IPS-18c (cell line): ENCODE measurements at regions not wholly inside any gene's neighbourhood (a gene's known extent, or its start where the extent isn't known, plus 50 kb on each side); places are given as distances from the start of the nearest gene placed in this dataset.
"Not testable (repeated sequence)": the region's sequence is repeated elsewhere in the genome, so short reads cannot be mapped to it uniquely, and the experiment has no call there.

Experiments used
- H3K4me3 ChIP-seq: 2 replicates; pipeline ENCODE4 v1.7.0; 2013; ENCODE audit warnings: low read depth, mild to moderate bottlenecking, low read length, moderate library complexity; ENCODE audit not compliant: insufficient read depth
- H3K9me3 ChIP-seq: one replicate; pipeline ENCODE4 v1.6.1; 2013; ENCODE audit warnings: mild to moderate bottlenecking, low read length, moderate library complexity; ENCODE audit not compliant: control insufficient read depth, insufficient read depth

- peaks cover 20% of the 10 kb centered on the region for H3K9me3 ChIP-seq
- no peak overlapping the region for H3K4me3 ChIP-seq
These were observed 190.9 kb downstream of the SHOX start for GRCh38 chrX:821327-822107.

- no peak overlapping the region for H3K4me3 ChIP-seq
- H3K9me3 ChIP-seq: peaks cover 18% of the 10 kb centered on the region
These were observed 189.1 kb downstream of the SHOX start for GRCh38 chrX:819684-820083.

- H3K9me3 ChIP-seq: peaks cover 18% of the 10 kb centered on the region
- no peak overlapping the region for H3K4me3 ChIP-seq
These were observed 187.2 kb downstream of the SHOX start for GRCh38 chrX:817759-818300.

- H3K9me3 ChIP-seq: peaks cover 18% of the 10 kb centered on the region
- H3K4me3 ChIP-seq: not testable (repeated sequence)
These were observed 186.6 kb downstream of the SHOX start for GRCh38 chrX:817147-817546.

GRCh38 chrX:816411-816810 lies 185.8 kb downstream of the SHOX start:
- Histone ChIP-seq H3K9me3 (peaks cover 14% of the 10 kb centered on the region), H3K4me3 (no peak overlapping the region)

- peaks cover 11% of the 10 kb centered on the region for H3K9me3 ChIP-seq
These were observed 179.6 kb downstream of the SHOX start for GRCh38 chrX:810186-810585.

GRCh38 chrX:809081-809480 lies 178.5 kb downstream of the SHOX start:
- H3K9me3 ChIP-seq: peaks cover 11% of the 10 kb centered on the region
- no peak overlapping the region for H3K4me3 ChIP-seq

More at GRCh38 chrX:810186-810585, 179.6 kb downstream of the SHOX start:
- no peak overlapping the region for H3K4me3 ChIP-seq

- peaks cover 11% of the 10 kb centered on the region for H3K9me3 ChIP-seq
- H3K4me3 ChIP-seq: no peak overlapping the region
These were observed 176.0 kb downstream of the SHOX start for GRCh38 chrX:806586-806985.

GRCh38 chrX:805988-806387 lies 175.4 kb downstream of the SHOX start:
- Histone ChIP-seq H3K4me3 (peak overlapping the region; percentile 20; the same call in 1 of the 2 replicates), H3K9me3 (peaks cover 13% of the 10 kb centered on the region)

- H3K4me3 ChIP-seq: 0 out of 2 replicates have a peak overlapping the region, but pooled peaks have one; percentile 20
- peaks cover 14% of the 10 kb centered on the region for H3K9me3 ChIP-seq
These were observed 174.6 kb downstream of the SHOX start for GRCh38 chrX:805103-805670.

GRCh38 chrX:802846-803245 lies 172.3 kb downstream of the SHOX start:
- Histone ChIP-seq H3K9me3 (peaks cover 20% of the 10 kb centered on the region), H3K4me3 (no peak overlapping the region)

GRCh38 chrX:799808-800207 lies 169.2 kb downstream of the SHOX start:
- H3K9me3 ChIP-seq: peaks cover 15% of the 10 kb centered on the region
- H3K4me3 ChIP-seq: no peak overlapping the region

- H3K9me3 ChIP-seq: peaks cover 20% of the 10 kb centered on the region
These were observed 163.7 kb downstream of the SHOX start for GRCh38 chrX:794311-794710.

GRCh38 chrX:793216-793770 lies 162.7 kb downstream of the SHOX start:
- H3K9me3 ChIP-seq: peaks cover 25% of the 10 kb centered on the region
- no peak overlapping the region for H3K4me3 ChIP-seq

More at GRCh38 chrX:794311-794710, 163.7 kb downstream of the SHOX start:
- H3K4me3 ChIP-seq: no peak overlapping the region

- no peak overlapping the region for H3K4me3 ChIP-seq
These were observed 161.0 kb downstream of the SHOX start for GRCh38 chrX:791479-792034.

GRCh38 chrX:790783-791360 lies 160.3 kb downstream of the SHOX start:
- peaks cover 22% of the 10 kb centered on the region for H3K9me3 ChIP-seq
- H3K4me3 ChIP-seq: no peak overlapping the region

More at GRCh38 chrX:791479-792034, 161.0 kb downstream of the SHOX start:
- peaks cover 23% of the 10 kb centered on the region for H3K9me3 ChIP-seq

GRCh38 chrX:790041-790506 lies 159.5 kb downstream of the SHOX start:
- Histone ChIP-seq H3K4me3 (no peak overlapping the region), H3K9me3 (peaks cover 22% of the 10 kb centered on the region)
